HEK293 (cell line): ENCODE measurements at regions not wholly inside any gene's neighbourhood (a gene's known extent, or its start where the extent isn't known, plus 50 kb on each side); places are given as distances from the start of the nearest gene placed in this dataset.

ENCODE experiments used
- BCL11A ChIP-seq: fragments of 450-650 bp; formaldehyde crosslinking; IDR thresholded peaks from 2 replicates; pipeline ENCODE4 v1.5.1; 2016; ENCODE audit warnings: low read depth, missing biosample characterization, missing genetic modification characterization
- EGR2 ChIP-seq: fragments of 450-650 bp; formaldehyde crosslinking; IDR thresholded peaks from 2 replicates; pipeline ENCODE4 v1.5.1; 2016; ENCODE audit warnings: low read depth, missing biosample characterization, missing genetic modification characterization
- GLIS2 ChIP-seq: fragments of 450-650 bp; formaldehyde crosslinking; IDR thresholded peaks from 2 replicates; pipeline ENCODE4 v1.5.1; 2016; ENCODE audit warnings: missing biosample characterization, missing genetic modification characterization
- OVOL3 ChIP-seq: fragments of 450-650 bp; formaldehyde crosslinking; IDR thresholded peaks from 2 replicates; pipeline ENCODE4 v1.5.1; 2016; ENCODE audit warnings: missing biosample characterization, missing genetic modification characterization
- SCRT1 ChIP-seq: fragments of 450-650 bp; formaldehyde crosslinking; IDR thresholded peaks from 2 replicates; pipeline ENCODE4 v1.5.1; 2016; ENCODE audit warnings: missing biosample characterization, missing genetic modification characterization, borderline replicate concordance
- ZBTB11 ChIP-seq: fragments of 450-650 bp; formaldehyde crosslinking; conservative IDR thresholded peaks from 2 replicates; pipeline ENCODE4 v1.5.1; 2016; ENCODE audit warnings: low read depth, missing biosample characterization, missing genetic modification characterization
- ZBTB21 ChIP-seq: fragments of 450-650 bp; formaldehyde crosslinking; IDR thresholded peaks from 2 replicates; pipeline ENCODE4 v1.5.1; 2017; ENCODE audit warnings: missing biosample characterization, missing genetic modification characterization
- ZEB2 ChIP-seq: fragments of 450-650 bp; formaldehyde crosslinking; IDR thresholded peaks from 2 replicates; pipeline ENCODE4 v1.5.1; 2016; ENCODE audit warnings: missing biosample characterization, missing genetic modification characterization
- ZNF140 ChIP-seq: fragments of 450-650 bp; formaldehyde crosslinking; IDR thresholded peaks from 2 replicates; pipeline ENCODE4 v1.5.1; 2016; ENCODE audit warnings: missing biosample characterization, missing genetic modification characterization
- ZNF362 ChIP-seq: fragments of 450-650 bp; formaldehyde crosslinking; IDR thresholded peaks from 2 replicates; pipeline ENCODE4 v1.5.1; 2016; ENCODE audit warnings: missing biosample characterization, missing genetic modification characterization
- ZNF510 ChIP-seq: fragments of 450-650 bp; formaldehyde crosslinking; IDR thresholded peaks from 2 replicates; pipeline ENCODE4 v1.5.1; 2018; ENCODE audit warnings: mild to moderate bottlenecking, missing genetic modification characterization, missing biosample characterization; ENCODE audit not compliant: insufficient replicate concordance
- ZNF585B ChIP-seq: fragments of 450-650 bp; formaldehyde crosslinking; IDR thresholded peaks from 2 replicates; pipeline ENCODE4 v1.5.1; 2016; ENCODE audit warnings: missing biosample characterization, missing genetic modification characterization
- ZNF645 ChIP-seq: fragments of 450-650 bp; formaldehyde crosslinking; IDR thresholded peaks from 2 replicates; pipeline ENCODE4; 2016; ENCODE audit warnings: missing biosample characterization, missing genetic modification characterization
- ZNF747 ChIP-seq: fragments of 450-650 bp; formaldehyde crosslinking; IDR thresholded peaks from 2 replicates; pipeline ENCODE4 v1.5.1; 2016; ENCODE audit warnings: missing biosample characterization, missing genetic modification characterization
- ZNF777 ChIP-seq: fragments of 450-650 bp; formaldehyde crosslinking; IDR thresholded peaks from 2 replicates; pipeline ENCODE4 v1.5.1; 2017; ENCODE audit warnings: missing biosample characterization, missing genetic modification characterization, borderline replicate concordance
- TF ChIP-seq, protein P1 (sequence below): fragments of 450-650 bp; formaldehyde crosslinking; IDR thresholded peaks from 2 replicates; pipeline ENCODE4 v1.5.1; 2016; ENCODE audit warnings: missing biosample characterization, missing genetic modification characterization
- TF ChIP-seq, protein P2 (sequence below): fragments of 450-650 bp; formaldehyde crosslinking; IDR thresholded peaks from 2 replicates; pipeline ENCODE4 v1.5.1; 2016; ENCODE audit warnings: missing biosample characterization, missing genetic modification characterization, borderline replicate concordance
- TF ChIP-seq, protein P3 (sequence below): fragments of 450-650 bp; IDR thresholded peaks from 2 replicates; pipeline ENCODE4 v1.5.1; 2018; ENCODE audit warnings: missing biosample characterization, mild to moderate bottlenecking, missing genetic modification characterization
- TF ChIP-seq, protein P4 (sequence below): fragments of 450-650 bp; formaldehyde crosslinking; IDR thresholded peaks from 2 replicates; pipeline ENCODE4 v1.5.1; 2016; ENCODE audit warnings: missing biosample characterization, missing genetic modification characterization

- TF ChIP-seq EGR2 (tag by site-specific recombination) (no peak), ZNF510 (tag by site-specific recombination) (no peak), ZBTB21 (tag by site-specific recombination) (no peak), ZNF645 (no peak), OVOL3 (tag by site-specific recombination) (no peak), ZNF585B (tag by site-specific recombination) (no peak), ZNF362 (no peak), GLIS2 (tag by site-specific recombination) (peak; percentile 14; the same call in 1 of the 2 replicates), ZNF777 (tag by site-specific recombination) (no peak), ZNF747 (no peak), ZBTB11 (tag by site-specific recombination) (no peak), SCRT1 (tag by site-specific recombination) (no peak), ZNF140 (tag by site-specific recombination) (no peak), ZEB2 (no peak), BCL11A (tag by site-specific recombination) (no peak)
- TF ChIP-seq, protein P1, sequence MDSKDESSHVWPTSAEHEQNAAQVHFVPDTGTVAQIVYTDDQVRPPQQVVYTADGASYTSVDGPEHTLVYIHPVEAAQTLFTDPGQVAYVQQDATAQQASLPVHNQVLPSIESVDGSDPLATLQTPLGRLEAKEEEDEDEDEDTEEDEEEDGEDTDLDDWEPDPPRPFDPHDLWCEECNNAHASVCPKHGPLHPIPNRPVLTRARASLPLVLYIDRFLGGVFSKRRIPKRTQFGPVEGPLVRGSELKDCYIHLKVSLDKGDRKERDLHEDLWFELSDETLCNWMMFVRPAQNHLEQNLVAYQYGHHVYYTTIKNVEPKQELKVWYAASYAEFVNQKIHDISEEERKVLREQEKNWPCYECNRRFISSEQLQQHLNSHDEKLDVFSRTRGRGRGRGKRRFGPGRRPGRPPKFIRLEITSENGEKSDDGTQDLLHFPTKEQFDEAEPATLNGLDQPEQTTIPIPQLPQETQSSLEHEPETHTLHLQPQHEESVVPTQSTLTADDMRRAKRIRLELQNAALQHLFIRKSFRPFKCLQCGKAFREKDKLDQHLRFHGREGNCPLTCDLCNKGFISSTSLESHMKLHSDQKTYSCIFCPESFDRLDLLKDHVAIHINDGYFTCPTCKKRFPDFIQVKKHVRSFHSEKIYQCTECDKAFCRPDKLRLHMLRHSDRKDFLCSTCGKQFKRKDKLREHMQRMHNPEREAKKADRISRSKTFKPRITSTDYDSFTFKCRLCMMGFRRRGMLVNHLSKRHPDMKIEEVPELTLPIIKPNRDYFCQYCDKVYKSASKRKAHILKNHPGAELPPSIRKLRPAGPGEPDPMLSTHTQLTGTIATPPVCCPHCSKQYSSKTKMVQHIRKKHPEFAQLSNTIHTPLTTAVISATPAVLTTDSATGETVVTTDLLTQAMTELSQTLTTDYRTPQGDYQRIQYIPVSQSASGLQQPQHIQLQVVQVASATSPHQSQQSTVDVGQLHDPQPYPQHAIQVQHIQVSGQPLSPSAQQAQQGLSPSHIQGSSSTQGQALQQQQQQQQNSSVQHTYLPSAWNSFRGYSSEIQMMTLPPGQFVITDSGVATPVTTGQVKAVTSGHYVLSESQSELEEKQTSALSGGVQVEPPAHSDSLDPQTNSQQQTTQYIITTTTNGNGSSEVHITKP (tag by site-specific recombination), result no peak
- TF ChIP-seq, protein P2, sequence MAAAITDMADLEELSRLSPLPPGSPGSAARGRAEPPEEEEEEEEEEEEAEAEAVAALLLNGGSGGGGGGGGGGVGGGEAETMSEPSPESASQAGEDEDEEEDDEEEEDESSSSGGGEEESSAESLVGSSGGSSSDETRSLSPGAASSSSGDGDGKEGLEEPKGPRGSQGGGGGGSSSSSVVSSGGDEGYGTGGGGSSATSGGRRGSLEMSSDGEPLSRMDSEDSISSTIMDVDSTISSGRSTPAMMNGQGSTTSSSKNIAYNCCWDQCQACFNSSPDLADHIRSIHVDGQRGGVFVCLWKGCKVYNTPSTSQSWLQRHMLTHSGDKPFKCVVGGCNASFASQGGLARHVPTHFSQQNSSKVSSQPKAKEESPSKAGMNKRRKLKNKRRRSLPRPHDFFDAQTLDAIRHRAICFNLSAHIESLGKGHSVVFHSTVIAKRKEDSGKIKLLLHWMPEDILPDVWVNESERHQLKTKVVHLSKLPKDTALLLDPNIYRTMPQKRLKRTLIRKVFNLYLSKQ (tag by site-specific recombination), result no peak
- TF ChIP-seq, protein P3, sequence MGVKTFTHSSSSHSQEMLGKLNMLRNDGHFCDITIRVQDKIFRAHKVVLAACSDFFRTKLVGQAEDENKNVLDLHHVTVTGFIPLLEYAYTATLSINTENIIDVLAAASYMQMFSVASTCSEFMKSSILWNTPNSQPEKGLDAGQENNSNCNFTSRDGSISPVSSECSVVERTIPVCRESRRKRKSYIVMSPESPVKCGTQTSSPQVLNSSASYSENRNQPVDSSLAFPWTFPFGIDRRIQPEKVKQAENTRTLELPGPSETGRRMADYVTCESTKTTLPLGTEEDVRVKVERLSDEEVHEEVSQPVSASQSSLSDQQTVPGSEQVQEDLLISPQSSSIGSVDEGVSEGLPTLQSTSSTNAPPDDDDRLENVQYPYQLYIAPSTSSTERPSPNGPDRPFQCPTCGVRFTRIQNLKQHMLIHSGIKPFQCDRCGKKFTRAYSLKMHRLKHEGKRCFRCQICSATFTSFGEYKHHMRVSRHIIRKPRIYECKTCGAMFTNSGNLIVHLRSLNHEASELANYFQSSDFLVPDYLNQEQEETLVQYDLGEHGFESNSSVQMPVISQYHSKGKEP (tag by site-specific recombination), result peak; percentile 76; the same call in 1 of the 2 replicates
- TF ChIP-seq, protein P4, sequence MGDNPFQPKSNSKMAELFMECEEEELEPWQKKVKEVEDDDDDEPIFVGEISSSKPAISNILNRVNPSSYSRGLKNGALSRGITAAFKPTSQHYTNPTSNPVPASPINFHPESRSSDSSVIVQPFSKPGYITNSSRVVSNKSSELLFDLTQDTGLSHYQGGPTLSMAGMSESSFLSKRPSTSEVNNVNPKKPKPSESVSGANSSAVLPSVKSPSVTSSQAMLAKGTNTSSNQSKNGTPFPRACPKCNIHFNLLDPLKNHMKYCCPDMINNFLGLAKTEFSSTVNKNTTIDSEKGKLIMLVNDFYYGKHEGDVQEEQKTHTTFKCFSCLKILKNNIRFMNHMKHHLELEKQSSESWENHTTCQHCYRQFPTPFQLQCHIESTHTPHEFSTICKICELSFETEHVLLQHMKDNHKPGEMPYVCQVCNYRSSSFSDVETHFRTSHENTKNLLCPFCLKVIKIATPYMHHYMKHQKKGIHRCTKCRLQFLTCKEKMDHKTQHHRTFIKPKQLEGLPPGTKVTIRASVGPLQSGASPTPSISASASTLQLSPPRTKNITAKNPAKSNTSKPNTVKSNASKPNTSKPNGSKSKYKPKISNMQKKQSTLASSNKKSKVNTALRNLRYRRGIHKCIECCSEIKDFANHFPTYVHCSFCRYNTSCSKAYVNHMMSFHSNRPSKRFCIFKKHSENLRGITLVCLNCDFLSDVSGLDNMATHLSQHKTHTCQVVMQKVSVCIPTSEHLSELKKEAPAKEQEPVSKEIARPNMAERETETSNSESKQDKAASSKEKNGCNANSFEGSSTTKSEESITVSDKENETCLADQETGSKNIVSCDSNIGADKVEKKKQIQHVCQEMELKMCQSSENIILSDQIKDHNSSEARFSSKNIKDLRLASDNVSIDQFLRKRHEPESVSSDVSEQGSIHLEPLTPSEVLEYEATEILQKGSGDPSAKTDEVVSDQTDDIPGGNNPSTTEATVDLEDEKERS, result no peak
These were observed 77.4 kb upstream of the WNT7B start (continued) for GRCh38 chr22:46054091-46055073.
